ENCODE measurements at regions not wholly inside any gene's neighbourhood (a gene's known extent, or its start where the extent isn't known, plus 50 kb on each side); places are given as distances from the start of the nearest gene placed in this dataset.
"Not testable (repeated sequence)": the region's sequence is repeated elsewhere in the genome, so short reads cannot be mapped to it uniquely, and the experiment has no call there.

- H3K4me3 ChIP-seq (ENCODE audit: low read depth, low read length) = no peak overlapping the region
- DNase-seq (ENCODE audit: low read depth) = no peak
- no peak for TF ChIP-seq CTCF (conservative IDR thresholded peaks at IDR 0.05; ENCODE audit: low read depth, low read length)
Measured at GRCh38 chr10:43842072-43842471, 193.4 kb upstream of the ZNF32 start.

- no peak for DNase-seq (ENCODE audit: low read depth)
- no peak overlapping the region for H3K4me3 ChIP-seq (ENCODE audit: low read depth, low read length)
- no peak for TF ChIP-seq CTCF (conservative IDR thresholded peaks at IDR 0.05; ENCODE audit: low read depth, low read length)
Measured at GRCh38 chr10:43839973-43840372, 191.3 kb upstream of the ZNF32 start.

- H3K4me3 ChIP-seq (ENCODE audit: low read depth, low read length); DNase-seq (ENCODE audit: low read depth): not testable (repeated sequence)
Measured at GRCh38 chr10:43834751-43835150, 186.1 kb upstream of the ZNF32 start.

- no peak overlapping the region for H3K4me3 ChIP-seq (ENCODE audit: low read depth, low read length)
- TF ChIP-seq CTCF (conservative IDR thresholded peaks at IDR 0.05; ENCODE audit: low read depth, low read length) = no peak
- no peak for DNase-seq (ENCODE audit: low read depth)
Measured at GRCh38 chr10:43827853-43828252, 179.2 kb upstream of the ZNF32 start.

GRCh38 chr10:43825984-43826383 lies 177.3 kb upstream of the ZNF32 start:
- no peak overlapping the region for H3K4me3 ChIP-seq (ENCODE audit: low read depth, low read length)
- no peak for TF ChIP-seq CTCF (conservative IDR thresholded peaks at IDR 0.05; ENCODE audit: low read depth, low read length)
- no peak for DNase-seq (ENCODE audit: low read depth)

- no peak overlapping the region for H3K4me3 ChIP-seq (ENCODE audit: low read depth, low read length)
- no peak for DNase-seq (ENCODE audit: low read depth)
- TF ChIP-seq CTCF (conservative IDR thresholded peaks at IDR 0.05; ENCODE audit: low read depth, low read length) = no peak
Measured at GRCh38 chr10:43825421-43825820, 176.7 kb upstream of the ZNF32 start.

- no peak for TF ChIP-seq CTCF (conservative IDR thresholded peaks at IDR 0.05; ENCODE audit: low read depth, low read length)
- no peak overlapping the region for H3K4me3 ChIP-seq (ENCODE audit: low read depth, low read length)
- DNase-seq (ENCODE audit: low read depth) = peak; percentile 92
Measured at GRCh38 chr10:43824934-43825333, 176.3 kb upstream of the ZNF32 start.

All from choroid plexus epithelial cell (primary cell).